Neuronal stem cell (in vitro differentiated cells): ENCODE measurements at regions not wholly inside any gene's neighbourhood (a gene's known extent, or its start where the extent isn't known, plus 50 kb on each side); places are given as distances from the start of the nearest gene placed in this dataset.

ENCODE experiments used
- DNase-seq: peaks from one replicate; pipeline ENCODE4 v3.0.0-alpha.2; 2013; ENCODE audit warnings: low spot score
- H2AFZ ChIP-seq: one replicate; pipeline ENCODE4 v1.6.1; 2013; ENCODE audit warnings: mild to moderate bottlenecking, low read length, inconsistent platforms
- H2AK5ac ChIP-seq: 2 replicates; pipeline ENCODE4 v1.6.1; 2013; ENCODE audit warnings: low read depth, mild to moderate bottlenecking, inconsistent platforms, low read length, moderate library complexity, mixed read lengths
- H2BK120ac ChIP-seq: 2 replicates; pipeline ENCODE4 v1.6.1; 2013; ENCODE audit warnings: low read depth, mild to moderate bottlenecking, inconsistent platforms, low read length, moderate library complexity, mixed read lengths
- H2BK12ac ChIP-seq: one replicate; pipeline ENCODE4 v1.6.1; 2013; ENCODE audit warnings: low read length, inconsistent platforms
- H2BK15ac ChIP-seq: 2 replicates; pipeline ENCODE4 v1.6.1; 2013; ENCODE audit warnings: mild to moderate bottlenecking, low read length, inconsistent platforms, mixed read lengths
- H2BK5ac ChIP-seq: one replicate; pipeline ENCODE4 v1.6.1; 2013; ENCODE audit warnings: inconsistent platforms, mild to moderate bottlenecking, low read length, moderate library complexity
- H3K14ac ChIP-seq: one replicate; pipeline ENCODE4 v1.6.1; 2013; ENCODE audit warnings: low read length, inconsistent platforms
- H3K18ac ChIP-seq: 2 replicates; pipeline ENCODE4 v1.6.1; 2013; ENCODE audit warnings: low read length, inconsistent platforms
- H3K23ac ChIP-seq: 2 replicates; pipeline ENCODE4 v1.6.1; 2013; ENCODE audit warnings: low read depth, mild to moderate bottlenecking, mixed read lengths, low read length, inconsistent platforms; ENCODE audit not compliant: poor library complexity
- H3K27ac ChIP-seq: replicated peaks from 3 replicates; pipeline ENCODE4 v1.5.1; 2013; ENCODE audit warnings: low read length, inconsistent platforms
- H3K27me3 ChIP-seq, 3 experiments: 2 replicates each; pipeline ENCODE4 v1.6.1; 2013; ENCODE audit warnings: low read length in 3 of 3, mild to moderate bottlenecking in 2 of 3, inconsistent platforms in 1 of 3, low read depth in 1 of 3, mixed read lengths in 1 of 3, moderate library complexity in 1 of 3; ENCODE audit not compliant: control insufficient read depth in 3 of 3, insufficient read depth in 3 of 3
- H3K36me3 ChIP-seq, 2 donors: replicated peaks in 1 of 2; 2 replicates each; pipeline ENCODE4 v1.6.1; 2013; ENCODE audit warnings: low read length in 2 of 2; ENCODE audit not compliant: control insufficient read depth in 2 of 2, insufficient read depth in 2 of 2
- H3K4ac ChIP-seq: 2 replicates; pipeline ENCODE4 v1.6.1; 2013; ENCODE audit warnings: inconsistent platforms, mild to moderate bottlenecking, low read length, moderate library complexity
- H3K4me1 ChIP-seq, 2 donors: 1 replicate in 1 of 2; 2 replicates in 1 of 2; pipeline ENCODE4 v1.6.1; 2013; ENCODE audit warnings: low read length in 2 of 2, low read depth in 1 of 2; ENCODE audit not compliant: control insufficient read depth in 2 of 2, insufficient read depth in 1 of 2
- H3K4me2 ChIP-seq: one replicate; pipeline ENCODE4 v1.6.1; 2013; ENCODE audit warnings: mild to moderate bottlenecking, low read length, inconsistent platforms; ENCODE audit not compliant: insufficient read depth, poor library complexity, severe bottlenecking
- H3K4me3 ChIP-seq, 2 donors: 2 replicates each; pipeline ENCODE4 v1.5.1; 2013; ENCODE audit warnings: low read length in 2 of 2, mild to moderate bottlenecking in 2 of 2, inconsistent platforms in 1 of 2, moderate library complexity in 1 of 2
- H3K79me1 ChIP-seq: one replicate; pipeline ENCODE4 v1.6.1; 2013; ENCODE audit warnings: low read depth, mild to moderate bottlenecking, inconsistent platforms, low read length, moderate library complexity
- H3K9ac ChIP-seq: one replicate; pipeline ENCODE4 v1.6.1; 2013; ENCODE audit warnings: mild to moderate bottlenecking, low read depth, low read length, inconsistent platforms; ENCODE audit not compliant: poor library complexity
- H3K9me3 ChIP-seq, 2 donors: replicated peaks in 1 of 2; 2 replicates each; pipeline versions ENCODE3 to v1.6.1; 2013; ENCODE audit warnings: low read length in 2 of 2, mild to moderate bottlenecking in 2 of 2, inconsistent platforms in 1 of 2, low read depth in 1 of 2, mixed read lengths in 1 of 2, moderate library complexity in 1 of 2; ENCODE audit not compliant: control insufficient read depth in 2 of 2, insufficient read depth in 1 of 2
- H4K8ac ChIP-seq: one replicate; pipeline ENCODE4 v1.6.1; 2013; ENCODE audit warnings: low read depth, mild to moderate bottlenecking, inconsistent platforms, low read length, moderate library complexity
- H4K91ac ChIP-seq: one replicate; pipeline ENCODE4 v1.6.1; 2013; ENCODE audit warnings: low read length, low read depth, mild to moderate bottlenecking, inconsistent platforms; ENCODE audit not compliant: poor library complexity
- WGBS, 2 donors: extraction: QIAGEN DNeasy Blood & Tissue Kit; methylation state at CpG; one replicate each; pipeline ENCODE4 v1.1.7; 2013; ENCODE audit warnings: missing lambda C conversion rate in 2 of 2, mixed read lengths in 1 of 2; ENCODE audit not compliant: insufficient read length in 2 of 2, insufficient replicate concordance in 1 of 2; ENCODE audit errors: extremely low coverage in 2 of 2; 5-methylcytosine and 5-hydroxymethylcytosine counted together

- H2AK5ac ChIP-seq: no peak overlapping the region
- H3K14ac ChIP-seq: no peak overlapping the region
- no peak overlapping the region for H3K9ac ChIP-seq
- H3K36me3 ChIP-seq: no peaks in the 10 kb centered on the region
- H2BK120ac ChIP-seq: no peak overlapping the region
- no peaks in the 10 kb centered on the region for H3K79me1 ChIP-seq
- H3K4ac ChIP-seq: no peak overlapping the region
- no CpG with 5 or more reads among the region's 3 CpGs for WGBS, 2 donors
- H3K4me3 ChIP-seq: no peak overlapping the region
- no peak overlapping the region for H3K18ac ChIP-seq
- H3K27ac ChIP-seq: no peak overlapping the region
- H2AFZ ChIP-seq: no peak overlapping the region
- no peak overlapping the region for H4K91ac ChIP-seq
- no peaks in the 10 kb centered on the region for H3K9me3 ChIP-seq
- no peak overlapping the region for H4K8ac ChIP-seq
- no peaks in the 10 kb centered on the region for H3K27me3 ChIP-seq
- no peak for DNase-seq
- H3K4me2 ChIP-seq: no peak overlapping the region
- no peak overlapping the region for H2BK15ac ChIP-seq
- H2BK12ac ChIP-seq: no peak overlapping the region
- H2BK5ac ChIP-seq: no peak overlapping the region
- H3K23ac ChIP-seq: no peak overlapping the region
- H3K4me1 ChIP-seq: peaks cover 0 to 1% of the 10 kb centered on the region in 2 donors
Observed at GRCh38 chr2:128742467-128742866, 423.8 kb upstream of the HS6ST1 start.

DNA sequence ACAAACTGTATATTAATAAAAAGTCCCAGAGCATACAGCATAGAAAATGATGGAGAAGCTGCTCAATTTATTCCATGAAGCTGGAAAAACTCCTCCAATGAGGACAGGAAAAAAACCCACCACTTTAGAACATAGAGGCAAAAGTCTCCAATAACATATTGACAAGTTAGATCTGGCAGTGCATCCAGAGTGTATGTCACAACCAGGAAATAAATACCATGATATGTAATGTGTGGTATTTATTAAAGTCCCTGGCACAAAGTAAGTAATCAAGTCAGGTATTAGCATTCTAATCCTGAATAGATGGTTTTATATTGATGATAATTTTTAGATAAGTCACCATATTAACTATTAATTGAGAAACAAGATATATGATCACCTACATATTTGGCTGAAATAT lies 427.3 kb upstream of the HS6ST1 start:
- H3K23ac ChIP-seq: no peak overlapping the region
- no peak overlapping the region for H3K14ac ChIP-seq
- H4K8ac ChIP-seq: no peak overlapping the region
- H3K9me3 ChIP-seq: no peaks in the 10 kb centered on the region
- no peak overlapping the region for H2AFZ ChIP-seq
- H3K4me1 ChIP-seq: no peaks in the 10 kb centered on the region
- no peak for DNase-seq
- H3K4ac ChIP-seq: no peak overlapping the region
- H3K18ac ChIP-seq: no peak overlapping the region
- H3K27ac ChIP-seq: no peak overlapping the region
- H2BK120ac ChIP-seq: no peak overlapping the region
- no peak overlapping the region for H2BK12ac ChIP-seq
- H3K36me3 ChIP-seq: no peaks in the 10 kb centered on the region
- H3K9ac ChIP-seq: no peak overlapping the region
- H4K91ac ChIP-seq: no peak overlapping the region
- no peak overlapping the region for H3K4me2 ChIP-seq
- H3K79me1 ChIP-seq: no peaks in the 10 kb centered on the region
- no peak overlapping the region for H2BK5ac ChIP-seq
- H2AK5ac ChIP-seq: no peak overlapping the region
- H3K27me3 ChIP-seq: no peaks in the 10 kb centered on the region
- no peak overlapping the region for H3K4me3 ChIP-seq
- no peak overlapping the region for H2BK15ac ChIP-seq

DNA sequence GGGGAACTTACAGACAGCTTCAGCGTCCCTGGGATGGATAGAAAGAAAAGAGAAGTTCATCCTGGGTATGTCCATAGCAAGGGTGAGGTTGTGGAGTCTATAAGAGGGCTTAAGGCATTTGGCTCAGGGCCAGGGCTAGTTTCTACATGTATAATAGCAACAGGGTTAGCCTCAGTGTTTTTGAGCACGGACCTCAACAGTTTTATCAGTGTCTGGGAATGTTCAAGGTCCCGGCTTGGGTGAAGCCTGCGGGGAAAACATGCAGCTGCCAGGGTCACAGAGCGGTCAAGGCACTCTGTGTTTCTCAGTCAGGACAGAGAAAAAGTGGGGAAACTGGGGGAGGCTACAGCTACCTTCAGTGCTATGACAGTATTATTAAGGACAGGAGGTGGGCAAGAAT lies 427.7 kb upstream of the HS6ST1 start:
- no CpG with 5 or more reads among the region's 5 CpGs for WGBS, 2 donors
- Histone ChIP-seq H3K4me2 (no peak overlapping the region), H3K27ac (no peak overlapping the region), H2BK5ac (no peak overlapping the region), H4K8ac (no peak overlapping the region), H3K27me3 (no peaks in the 10 kb centered on the region), H3K4me3 (no peak overlapping the region), H3K9me3 (no peaks in the 10 kb centered on the region), H3K9ac (no peak overlapping the region), H3K14ac (no peak overlapping the region), H3K36me3 (no peaks in the 10 kb centered on the region), H2BK15ac (no peak overlapping the region), H2BK12ac (no peak overlapping the region), H3K4me1 (no peaks in the 10 kb centered on the region), H3K4ac (no peak overlapping the region), H2AFZ (no peak overlapping the region), H3K79me1 (no peaks in the 10 kb centered on the region), H3K18ac (no peak overlapping the region), H2BK120ac (no peak overlapping the region), H2AK5ac (no peak overlapping the region), H4K91ac (no peak overlapping the region), H3K23ac (no peak overlapping the region)
- no peak for DNase-seq

GRCh38 chr2:128748336-128748735 lies 429.7 kb upstream of the HS6ST1 start:
- Histone ChIP-seq H3K36me3 (no peaks in the 10 kb centered on the region), H2BK5ac (no peak overlapping the region), H3K27me3 (no peaks in the 10 kb centered on the region), H2AK5ac (no peak overlapping the region), H3K4me2 (no peak overlapping the region), H3K9ac (no peak overlapping the region), H3K23ac (no peak overlapping the region), H2BK120ac (no peak overlapping the region), H3K79me1 (no peaks in the 10 kb centered on the region), H3K4me3 (no peak overlapping the region), H3K18ac (no peak overlapping the region), H2BK15ac (no peak overlapping the region), H4K91ac (no peak overlapping the region), H3K27ac (no peak overlapping the region), H2AFZ (no peak overlapping the region), H3K9me3 (no peaks in the 10 kb centered on the region), H2BK12ac (no peak overlapping the region), H4K8ac (no peak overlapping the region), H3K4ac (no peak overlapping the region), H3K4me1 (peaks cover 0 to 5% of the 10 kb centered on the region in 2 donors), H3K14ac (no peak overlapping the region)
- no CpG with 5 or more reads among the region's 10 CpGs for WGBS, 2 donors
- no peak for DNase-seq
